HG02759 (cell line): ENCODE measurements at regions not wholly inside any gene's neighbourhood (a gene's known extent, or its start where the extent isn't known, plus 50 kb on each side); places are given as distances from the start of the nearest gene placed in this dataset.

Source experiments
- ATAC-seq: cut with Tn5 transposase; IDR thresholded peaks from one replicate; pipeline ENCODE4 v1.9.1; 2021; ENCODE audit warnings: mild to moderate bottlenecking, moderate library complexity; ENCODE audit not compliant: unreplicated experiment

- no peak for ATAC-seq
Measured at GRCh38 chr2:102078773-102079172, 63.8 kb upstream of the IL1R1 start.

DNA sequence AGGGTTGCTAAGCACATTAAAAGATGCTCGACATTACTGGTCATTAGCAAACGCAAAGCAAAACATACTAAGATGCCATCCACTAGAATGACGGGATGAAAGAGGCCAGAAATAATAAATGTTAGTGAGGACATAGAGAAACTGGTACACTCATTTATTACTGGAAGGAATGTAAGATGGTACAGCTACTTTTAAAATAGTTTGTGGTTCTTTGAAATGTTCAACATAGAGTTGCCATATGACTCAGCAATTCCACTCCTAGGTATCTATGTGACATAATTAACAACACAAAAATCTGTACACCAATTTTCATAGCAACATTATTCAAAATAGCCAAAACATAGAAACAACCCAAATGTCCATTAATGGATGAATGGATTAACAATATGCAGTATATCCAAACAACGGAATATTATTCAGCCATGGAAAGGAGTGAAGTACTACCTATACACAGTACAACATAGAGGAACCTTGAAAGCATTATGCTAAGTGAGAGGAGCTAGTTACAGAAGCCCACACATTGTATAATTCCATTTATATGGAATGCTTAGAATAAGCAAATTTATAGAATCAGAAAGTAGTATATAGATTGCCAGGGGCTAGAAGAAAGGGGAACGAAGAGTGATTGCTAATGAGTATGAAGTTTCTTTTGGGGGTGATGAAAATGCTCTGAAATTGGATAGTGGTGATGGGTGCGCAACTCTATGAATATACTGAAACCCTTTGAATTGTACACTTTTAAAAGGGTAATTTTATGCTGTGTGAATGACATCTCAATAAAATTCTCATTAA is 61.9 kb upstream of the IL1R1 start:
- no peak for ATAC-seq

DNA sequence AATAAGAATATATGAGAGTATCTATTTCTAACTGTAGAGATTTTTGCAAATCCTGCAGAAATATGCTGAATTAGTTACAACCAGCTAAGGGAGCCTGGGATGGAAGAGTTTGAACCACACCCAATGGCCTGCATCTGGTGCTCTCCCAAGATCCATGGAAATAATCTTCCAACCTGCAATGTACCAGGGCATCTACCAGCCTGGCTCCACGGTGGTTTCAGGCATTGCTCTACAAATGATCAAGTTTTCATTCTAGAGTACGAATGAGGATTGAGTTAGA is 61.4 kb upstream of the IL1R1 start:
- ATAC-seq, result no peak

- no peak for ATAC-seq
Measured at GRCh38 chr2:102081606-102082005, 60.9 kb upstream of the IL1R1 start.

DNA sequence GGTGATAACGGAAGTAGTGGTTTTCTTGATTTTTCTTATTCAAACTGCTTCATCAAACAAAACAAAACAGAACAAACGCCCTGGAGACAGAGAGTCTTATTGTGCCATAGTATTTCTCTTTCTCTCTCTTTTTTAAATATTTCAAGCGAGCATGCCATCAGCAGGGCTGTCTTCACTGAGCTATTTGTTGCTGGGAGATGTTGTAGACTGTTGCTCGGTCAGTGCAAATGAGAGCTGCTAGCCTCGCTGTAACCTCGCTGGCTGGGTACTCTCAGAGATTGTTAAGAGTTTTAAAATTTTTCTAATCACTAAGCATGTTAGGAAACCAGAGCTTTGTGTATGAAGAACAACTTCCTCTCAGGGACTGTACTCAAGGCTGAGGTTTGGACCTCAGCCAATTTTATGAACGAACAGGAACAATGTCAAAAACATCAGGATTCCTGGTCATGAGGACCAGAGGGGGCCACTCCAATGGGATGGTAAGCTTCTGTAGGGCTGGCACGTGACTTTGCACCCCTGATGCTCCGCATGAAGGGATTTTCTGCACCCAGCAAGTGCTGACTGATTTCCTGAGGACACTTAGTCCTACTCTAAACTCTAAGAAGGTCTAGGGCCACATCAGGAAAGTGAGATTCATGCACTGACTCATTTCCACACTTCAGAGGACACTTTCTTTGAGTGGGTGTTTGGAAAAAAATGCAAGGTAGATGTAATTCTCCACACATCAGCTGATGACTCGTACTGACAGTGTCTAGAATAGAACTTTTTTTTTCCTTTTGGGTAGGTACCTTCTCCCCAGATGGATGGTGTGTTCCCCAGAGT is 59.8 kb upstream of the IL1R1 start:
- ATAC-seq, result peak; percentile 84

DNA sequence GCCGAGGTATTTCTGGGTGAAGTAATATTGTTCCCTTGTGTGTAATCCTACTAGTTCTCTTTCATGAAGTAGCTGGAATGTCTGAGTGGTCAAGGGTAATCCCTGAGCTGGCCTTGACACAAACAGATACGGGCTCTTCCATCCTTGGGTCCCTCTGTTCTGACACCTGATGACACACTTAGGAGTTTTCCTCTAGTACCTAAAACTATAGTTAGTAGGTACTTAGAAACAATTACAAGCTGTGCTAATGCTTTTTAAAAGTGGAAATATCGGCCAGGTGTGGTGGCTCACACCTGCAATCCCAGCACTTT is 59.2 kb upstream of the IL1R1 start:
- peak; percentile 30 for ATAC-seq

DNA sequence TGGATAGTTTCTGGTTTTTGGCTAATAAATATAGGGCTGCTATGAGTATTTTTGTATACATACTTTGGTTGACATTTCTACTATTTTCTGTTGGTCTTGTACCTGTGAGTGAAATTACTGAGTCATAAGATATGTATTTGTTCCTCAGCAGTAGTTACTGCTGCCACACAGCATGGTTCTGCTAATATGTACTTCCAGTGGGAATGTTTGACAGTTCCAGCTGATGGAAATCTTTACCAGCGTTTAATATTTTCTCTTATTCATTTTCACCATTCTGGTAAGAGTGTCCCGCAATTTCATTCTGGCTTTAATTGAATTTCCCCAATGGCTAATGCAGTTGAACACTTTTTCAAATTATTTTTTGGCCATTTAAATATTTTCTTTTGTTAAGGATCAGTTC is 57.9 kb upstream of the IL1R1 start:
- ATAC-seq, result no peak

DNA sequence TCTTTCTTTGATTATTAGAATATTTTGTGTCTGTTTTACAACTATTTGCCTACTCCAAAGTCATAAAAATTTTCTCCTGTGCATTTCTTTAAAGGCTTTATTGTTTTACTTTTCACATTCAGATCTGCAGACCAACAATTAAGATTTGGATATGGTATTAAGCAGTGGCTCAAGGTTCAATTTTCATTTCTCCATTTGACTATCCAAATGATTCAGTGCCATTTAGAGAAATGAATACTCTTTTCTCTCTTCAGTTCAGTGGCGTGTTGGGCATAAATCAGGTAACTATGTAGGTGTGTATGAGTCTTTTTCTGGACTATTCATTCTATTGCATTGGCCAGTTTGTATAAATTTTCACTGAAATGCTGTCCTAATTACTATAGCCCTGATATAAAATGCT is 57.3 kb upstream of the IL1R1 start:
- ATAC-seq, result no peak

DNA sequence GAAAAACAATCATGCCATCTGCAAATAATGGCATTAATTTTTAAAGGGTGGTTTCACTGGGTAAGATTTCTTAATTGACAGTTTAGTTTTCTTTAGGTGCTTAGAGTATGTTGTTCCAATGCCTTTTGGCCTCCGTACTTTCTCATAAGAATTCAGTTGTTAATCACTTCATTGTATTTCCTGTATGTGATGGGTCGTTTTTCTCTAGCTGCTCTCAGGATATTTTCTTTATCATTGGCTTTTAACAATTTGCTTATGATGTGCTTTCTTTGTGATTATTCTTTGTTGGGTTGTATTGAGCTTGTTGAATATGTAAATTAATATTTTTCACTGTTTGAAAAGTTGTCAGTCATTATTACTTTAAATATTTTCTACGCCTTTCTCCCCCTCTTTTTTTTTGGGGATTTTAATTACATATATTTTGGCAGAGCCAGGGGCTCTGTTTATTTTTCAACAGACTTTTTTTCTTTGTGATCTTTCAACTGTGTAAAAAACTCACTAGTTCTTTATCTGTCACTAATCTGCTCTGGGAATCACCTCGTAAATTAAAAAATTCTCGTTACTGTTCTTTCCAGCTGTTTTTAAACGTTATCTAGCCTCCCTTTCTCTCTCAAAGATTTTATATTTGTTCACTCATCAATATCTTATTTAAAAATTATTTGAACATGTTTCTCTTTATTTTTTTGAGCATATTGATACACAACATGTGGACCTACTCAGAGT is 56.2 kb upstream of the IL1R1 start:
- no peak for ATAC-seq

DNA sequence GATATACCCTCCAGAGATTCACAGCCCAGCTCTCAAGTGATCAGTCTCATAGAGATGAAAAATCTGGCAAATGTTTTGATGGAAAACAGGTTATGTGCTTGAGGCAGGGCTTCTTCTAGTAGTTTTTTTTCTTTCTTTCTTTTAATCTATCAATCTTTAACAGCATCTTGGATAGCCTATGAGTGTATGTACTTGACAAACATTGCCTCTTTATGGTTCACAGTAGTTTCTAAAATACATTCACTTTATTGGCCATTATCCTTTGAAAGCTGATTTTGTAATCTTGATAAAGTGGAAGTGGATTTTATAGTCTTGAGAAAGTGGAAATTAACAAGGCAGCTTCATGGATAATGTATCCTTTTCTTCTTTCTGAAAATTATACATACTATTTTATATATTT is 51.4 kb upstream of the IL1R1 start:
- ATAC-seq, result no peak

DNA sequence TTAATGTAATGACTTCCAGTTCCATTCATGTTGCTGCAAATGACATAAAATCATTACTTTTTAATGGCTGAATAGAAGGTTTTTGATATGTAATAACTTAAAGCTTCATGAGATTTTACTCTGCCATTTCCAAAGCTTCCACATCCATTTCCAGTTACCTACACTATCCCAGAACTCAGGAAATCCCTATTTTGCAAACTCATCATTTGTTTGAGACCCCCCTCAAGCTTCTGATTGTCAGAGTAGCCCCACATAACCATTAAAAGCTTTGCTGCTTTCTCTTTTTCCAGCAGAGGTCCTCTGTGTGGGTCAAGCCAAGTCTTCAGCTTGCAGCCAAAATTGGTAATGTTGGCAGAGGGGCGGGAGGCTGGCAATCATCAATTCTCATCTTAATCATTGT is 50.6 kb upstream of the IL1R1 start:
- no peak for ATAC-seq

DNA sequence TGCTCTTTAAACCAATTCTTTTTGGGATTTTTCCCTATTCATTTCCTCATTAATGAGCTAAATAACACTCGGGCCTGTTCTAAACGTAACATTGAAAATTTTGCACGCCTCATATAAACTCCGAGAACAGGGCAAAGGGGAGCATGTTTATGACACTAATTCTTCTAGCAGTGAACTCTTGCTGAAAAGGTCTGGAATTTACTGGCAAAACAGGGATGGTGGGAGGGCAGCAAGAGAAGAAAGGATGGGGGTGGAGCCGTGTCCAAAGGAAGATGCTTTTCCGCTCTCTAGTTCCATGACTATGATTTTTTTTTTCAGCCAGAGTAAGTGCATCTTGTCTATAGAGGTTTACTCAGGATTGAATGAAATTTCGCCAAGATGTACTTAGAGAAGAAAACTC is 50.0 kb upstream of the IL1R1 start:
- ATAC-seq, result no peak
